GM18502 (cell line): ENCODE measurements at regions not wholly inside any gene's neighbourhood (a gene's known extent, or its start where the extent isn't known, plus 50 kb on each side); places are given as distances from the start of the nearest gene placed in this dataset.

Experiments used
- ATAC-seq: cut with Tn5 transposase; IDR thresholded peaks from one replicate; pipeline ENCODE4 v1.9.1; 2021; ENCODE audit warnings: mild to moderate bottlenecking; ENCODE audit not compliant: unreplicated experiment, poor library complexity

DNA sequence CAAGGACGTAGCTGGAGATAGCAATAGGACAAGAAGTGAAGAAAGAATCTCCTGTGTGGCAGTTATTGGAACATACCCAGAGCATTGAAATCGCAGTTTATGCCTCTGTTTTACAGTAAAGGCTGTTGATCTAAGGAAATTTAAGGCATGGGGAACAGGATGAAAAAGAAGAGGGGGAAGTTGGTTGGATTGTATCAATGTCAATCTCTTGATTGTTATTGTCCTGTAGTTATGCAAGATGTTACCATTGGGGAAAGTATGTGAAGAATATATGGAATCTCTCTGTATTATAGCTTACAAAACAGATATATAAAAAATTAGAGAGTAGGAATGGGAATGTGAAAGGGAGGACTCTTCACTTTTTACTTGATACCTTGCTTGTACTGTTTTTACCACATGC is 195.6 kb upstream of the NREP start:
- no peak for ATAC-seq

DNA sequence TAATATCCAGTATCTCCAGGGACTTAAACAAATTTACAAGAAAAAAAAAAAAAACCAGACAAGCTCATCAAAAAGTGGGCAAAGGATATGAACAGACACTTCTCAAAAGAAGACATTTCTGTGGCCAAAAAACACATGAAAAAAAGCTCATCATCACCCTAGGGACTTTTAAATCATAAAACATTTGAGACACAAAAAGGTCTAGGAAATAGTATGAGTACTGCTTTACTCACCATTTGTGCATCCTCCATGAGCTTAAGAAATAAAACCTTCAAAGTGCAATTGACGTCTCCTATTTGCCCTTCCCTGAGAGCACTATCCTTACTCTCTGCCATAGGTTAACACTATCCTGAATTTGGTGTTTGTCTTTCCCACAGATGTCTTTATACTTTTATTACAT is 193.7 kb upstream of the NREP start:
- no peak for ATAC-seq

DNA sequence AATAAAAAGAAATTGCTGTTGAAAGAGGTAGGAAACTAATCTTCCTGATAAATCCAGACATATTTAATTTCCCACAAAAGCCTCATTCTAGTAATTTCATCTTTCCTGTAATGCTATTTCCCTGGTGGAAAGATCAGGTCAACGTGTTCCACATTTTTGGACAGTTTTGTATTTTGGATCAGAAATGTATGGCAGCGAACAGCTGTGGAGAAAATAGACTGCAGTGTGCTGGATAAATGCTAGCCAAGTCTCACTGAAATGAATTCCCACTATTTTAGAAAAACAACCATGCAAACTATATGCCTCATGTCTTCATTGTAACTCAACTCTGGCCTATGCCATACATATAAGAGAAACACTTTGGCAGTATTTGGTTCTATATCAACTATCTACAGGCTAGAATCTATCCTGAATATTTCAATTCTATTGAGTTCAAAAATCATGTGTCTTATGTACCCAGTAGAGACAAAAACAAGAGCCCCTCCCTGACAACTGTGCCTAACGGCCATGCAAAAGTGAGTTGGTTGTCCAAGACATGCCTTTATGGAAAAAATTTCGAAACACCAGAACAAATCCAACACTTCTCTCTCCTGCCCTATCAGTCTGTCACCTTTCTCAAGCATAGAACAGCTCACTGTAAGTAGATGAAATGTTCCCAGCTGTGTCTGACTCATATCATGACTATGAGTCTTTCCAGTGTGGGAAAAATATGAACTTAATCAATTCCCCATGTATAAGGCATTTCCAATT is 191.3 kb upstream of the NREP start:
- ATAC-seq, result no peak

DNA sequence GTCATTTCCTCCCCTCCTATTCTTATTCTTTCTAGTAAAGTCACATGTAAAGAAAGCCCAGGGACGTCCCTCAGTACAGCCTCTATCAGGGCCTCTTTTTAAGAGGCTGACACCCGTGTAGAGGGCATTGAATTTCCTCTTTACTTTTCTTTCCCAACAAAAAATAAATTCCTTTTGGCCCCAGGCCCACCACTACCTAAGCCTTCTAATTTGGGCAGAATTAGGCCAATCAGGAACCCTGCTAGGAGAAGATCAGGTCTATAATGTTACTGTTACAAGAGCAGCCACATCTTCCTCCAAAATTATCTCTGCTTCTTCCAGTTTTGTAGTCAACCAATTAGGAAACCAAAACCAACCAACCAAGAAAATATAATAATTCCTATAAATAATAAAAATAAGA is 189.6 kb upstream of the NREP start:
- no peak for ATAC-seq

DNA sequence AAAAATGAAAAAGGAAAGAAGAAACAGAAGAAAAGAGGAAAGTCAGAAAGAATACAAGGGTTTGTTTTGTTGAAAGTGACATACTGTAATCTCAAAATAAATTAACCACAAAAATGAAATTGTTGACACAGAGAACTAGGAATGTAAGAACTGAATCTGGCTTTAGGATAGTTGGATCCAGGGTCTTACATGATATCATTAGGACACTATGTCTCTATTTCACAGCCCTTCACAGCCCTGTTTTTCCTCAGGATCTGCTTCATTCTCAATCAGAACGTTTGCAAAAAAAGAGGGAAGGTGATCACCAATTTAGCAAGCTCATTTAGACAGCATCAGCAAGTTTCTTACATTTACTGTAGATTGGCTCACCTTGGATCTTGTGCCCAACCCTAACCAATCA is 188.5 kb upstream of the NREP start:
- no peak for ATAC-seq

DNA sequence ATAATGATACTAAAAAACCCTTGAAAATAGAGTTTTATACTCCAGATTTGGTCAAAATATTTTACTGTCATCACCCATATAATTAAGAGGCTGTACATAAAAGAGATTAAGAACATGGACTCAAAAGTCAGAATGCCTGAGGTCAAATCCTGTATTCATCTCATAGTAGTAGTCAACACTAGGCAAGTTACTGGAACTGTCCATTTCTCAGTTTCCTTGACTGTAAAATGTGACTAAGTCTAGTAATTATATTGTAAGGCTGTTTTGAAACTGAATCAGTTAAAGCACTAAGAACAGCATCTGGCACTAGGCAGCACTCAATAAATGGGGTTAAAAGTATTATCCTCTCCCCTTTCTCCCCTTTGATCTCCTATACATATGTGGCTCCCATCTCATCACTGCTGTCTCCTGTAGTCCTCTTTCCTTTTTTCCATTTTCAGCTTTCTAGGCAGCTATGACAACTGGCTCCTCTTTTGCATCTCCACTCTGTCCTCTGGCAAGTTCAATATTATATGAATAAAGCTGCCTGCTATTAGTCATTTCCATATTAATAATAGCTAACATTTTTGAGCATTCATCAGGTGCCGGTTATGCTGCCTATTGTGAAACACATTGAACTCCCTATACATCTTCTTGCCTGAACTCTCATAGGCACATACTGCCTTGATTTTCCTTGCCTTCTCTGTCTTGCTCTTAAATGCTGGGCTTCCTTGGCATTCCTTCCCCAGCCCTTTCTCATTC is 185.8 kb upstream of the NREP start:
- no peak for ATAC-seq

DNA sequence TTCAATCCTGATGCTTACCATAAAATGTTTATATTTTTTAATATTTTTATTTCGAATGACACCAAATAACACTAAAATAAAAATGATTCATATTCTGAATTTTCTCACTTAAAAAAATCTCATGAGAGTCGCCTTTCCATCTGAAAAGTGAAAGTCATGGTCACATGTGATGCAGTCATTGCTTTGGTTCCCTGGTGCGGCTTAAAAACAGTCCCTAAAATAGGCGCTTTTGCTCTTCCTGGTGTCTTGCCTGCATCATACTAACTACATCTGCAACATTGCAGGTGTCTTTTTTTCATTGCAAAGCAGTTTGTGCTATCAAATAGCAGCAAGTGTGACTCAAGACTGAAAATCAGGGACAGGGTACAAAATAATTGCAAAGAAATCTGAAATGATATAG is 185.2 kb upstream of the NREP start:
- no peak for ATAC-seq

DNA sequence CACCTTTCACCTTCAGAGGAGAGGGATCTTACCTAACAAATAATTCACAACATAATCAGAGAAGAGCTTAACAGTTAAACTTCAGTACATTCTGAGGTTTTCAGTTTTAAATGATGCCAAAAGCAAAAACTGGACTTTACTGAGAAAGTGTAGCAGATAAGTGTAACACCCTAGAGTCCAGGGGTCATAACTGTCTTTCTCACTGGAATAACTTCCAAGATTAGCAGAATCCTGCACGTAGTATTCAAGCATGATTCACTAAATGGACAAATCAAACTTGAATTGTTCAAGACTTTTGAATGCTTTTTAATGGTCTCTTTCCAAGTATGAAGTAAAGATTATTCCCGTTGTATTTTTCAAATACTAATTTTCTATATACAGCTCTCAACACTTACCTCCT is 180.1 kb upstream of the NREP start:
- no peak for ATAC-seq

DNA sequence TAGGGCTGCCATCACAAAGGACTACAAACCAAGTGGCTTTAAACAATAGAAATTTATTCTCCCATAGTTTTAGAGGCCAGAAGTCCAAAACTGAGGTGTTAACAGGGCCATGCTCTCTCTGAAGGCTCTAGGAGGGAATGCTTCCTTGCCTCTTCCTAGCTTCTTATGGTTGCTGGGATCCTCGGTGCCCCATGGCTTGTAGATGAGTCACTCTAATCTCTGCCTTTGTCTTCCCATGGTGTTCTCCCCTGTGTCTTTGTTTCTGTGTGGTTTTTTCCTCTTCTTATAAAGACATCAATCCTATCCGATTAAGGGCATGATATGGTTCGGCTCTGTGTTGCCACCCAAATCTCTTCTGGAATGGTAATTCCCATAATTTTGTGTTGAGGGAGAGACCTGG is 178.8 kb upstream of the NREP start:
- no peak for ATAC-seq

DNA sequence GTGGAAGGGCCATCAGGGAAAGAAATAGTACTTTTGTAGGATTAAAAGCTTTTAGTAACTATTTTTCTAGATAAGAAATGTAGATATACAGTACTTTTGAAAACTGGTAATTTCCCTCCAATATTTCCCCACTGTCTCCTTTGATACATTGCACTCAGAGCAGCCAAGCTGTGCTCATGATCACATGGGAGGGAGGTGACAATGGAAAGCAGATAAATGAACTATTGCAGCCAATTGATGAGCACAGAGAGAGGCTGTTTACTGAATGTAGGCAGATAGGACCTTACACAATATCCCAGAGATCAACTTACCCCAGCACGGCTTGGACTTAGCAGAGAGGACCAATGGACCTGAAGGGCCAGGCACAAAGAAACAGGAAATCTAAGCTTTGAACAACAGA is 178.0 kb upstream of the NREP start:
- no peak for ATAC-seq

DNA sequence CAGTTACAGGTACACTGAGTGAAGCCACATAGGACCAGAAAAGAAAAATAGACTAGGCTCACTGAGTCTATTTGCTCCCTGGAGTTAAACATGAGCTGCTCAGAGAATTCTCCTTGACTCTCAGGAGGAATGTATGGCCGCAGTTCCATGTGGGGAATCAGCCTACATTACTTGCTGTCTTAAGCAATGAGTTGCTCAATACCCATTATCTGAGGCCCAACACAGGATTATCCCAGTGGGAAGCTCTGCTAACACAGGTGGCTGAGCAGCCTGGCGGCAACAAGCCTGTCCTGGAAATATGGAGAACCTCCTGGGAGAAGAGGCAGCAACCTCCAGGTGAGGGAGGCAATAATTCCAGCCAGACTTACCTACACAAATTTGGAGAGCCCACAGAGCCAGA is 177.5 kb upstream of the NREP start:
- no peak for ATAC-seq

DNA sequence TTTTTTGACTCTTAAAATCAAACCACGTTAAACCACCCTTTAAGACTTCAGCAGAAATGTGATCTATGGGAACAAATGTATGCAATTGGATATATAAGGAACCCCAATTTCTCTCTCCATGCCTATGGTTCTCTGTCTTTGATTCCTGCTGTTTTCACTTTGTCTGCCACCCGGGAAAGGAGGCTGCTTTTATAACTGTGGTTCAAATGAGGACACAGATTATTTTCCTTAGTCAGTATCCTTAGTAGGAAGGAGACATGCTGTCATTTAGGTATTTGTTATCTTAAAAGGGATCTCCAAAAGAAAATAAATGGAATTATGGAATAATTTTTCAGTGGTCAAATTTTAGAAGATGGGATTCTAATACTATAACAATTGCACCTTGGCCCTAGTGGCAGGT is 176.1 kb upstream of the NREP start:
- no peak for ATAC-seq

DNA sequence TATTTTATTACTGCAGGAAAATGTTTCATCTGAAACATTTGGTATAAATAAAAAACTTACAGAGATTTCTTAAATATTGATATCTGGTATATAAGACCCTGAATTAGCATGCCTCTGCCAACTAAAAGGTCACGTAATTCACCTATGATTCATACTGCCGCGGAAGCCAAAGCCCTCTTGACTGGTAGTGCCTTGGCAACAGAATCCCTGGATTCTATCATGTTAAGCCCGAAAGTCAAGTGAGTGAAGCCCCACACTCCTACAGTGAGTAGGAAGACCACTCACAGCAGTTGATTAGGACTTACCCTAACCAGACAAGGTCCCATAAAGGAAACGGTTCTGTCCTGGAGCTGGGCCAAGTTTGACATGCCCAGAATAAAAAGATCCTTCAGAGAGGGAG is 175.6 kb upstream of the NREP start:
- ATAC-seq, result no peak

DNA sequence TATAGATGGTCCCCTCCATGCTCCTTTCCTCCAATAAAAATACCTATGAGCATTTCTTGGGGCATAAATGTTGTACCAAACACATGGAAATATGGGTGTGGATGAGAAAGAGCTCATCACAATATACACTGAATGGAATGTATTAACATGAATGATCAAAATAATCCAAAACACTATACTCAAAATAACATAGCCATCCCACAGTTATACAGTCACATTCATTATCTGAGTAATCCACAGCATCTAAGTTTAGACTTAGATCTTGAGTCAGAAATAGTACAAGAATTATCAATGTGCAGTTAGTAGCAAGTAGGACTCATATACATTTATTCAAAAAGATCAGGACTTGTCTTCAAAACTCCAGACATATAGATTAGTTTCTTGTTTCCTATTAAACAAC is 175.2 kb upstream of the NREP start:
- ATAC-seq, result no peak

DNA sequence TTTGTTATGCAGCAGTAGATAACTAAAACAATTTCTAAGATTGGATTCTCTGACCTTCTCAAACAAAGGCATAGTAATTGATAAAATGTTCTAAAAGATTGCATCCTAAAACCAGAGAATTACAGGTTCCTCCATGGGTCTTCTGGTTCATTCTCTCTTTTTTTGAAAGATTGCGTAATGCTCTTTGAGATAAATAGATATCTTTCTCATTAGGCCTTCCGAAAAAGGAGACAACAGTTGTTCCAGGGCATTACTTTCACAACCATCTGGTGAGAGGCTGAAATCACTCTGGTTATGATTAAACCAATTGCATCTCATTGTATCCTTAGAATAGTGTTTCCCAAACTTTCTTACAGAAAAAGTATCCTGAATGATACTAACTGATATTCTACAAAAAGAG is 174.7 kb upstream of the NREP start:
- ATAC-seq, result no peak

DNA sequence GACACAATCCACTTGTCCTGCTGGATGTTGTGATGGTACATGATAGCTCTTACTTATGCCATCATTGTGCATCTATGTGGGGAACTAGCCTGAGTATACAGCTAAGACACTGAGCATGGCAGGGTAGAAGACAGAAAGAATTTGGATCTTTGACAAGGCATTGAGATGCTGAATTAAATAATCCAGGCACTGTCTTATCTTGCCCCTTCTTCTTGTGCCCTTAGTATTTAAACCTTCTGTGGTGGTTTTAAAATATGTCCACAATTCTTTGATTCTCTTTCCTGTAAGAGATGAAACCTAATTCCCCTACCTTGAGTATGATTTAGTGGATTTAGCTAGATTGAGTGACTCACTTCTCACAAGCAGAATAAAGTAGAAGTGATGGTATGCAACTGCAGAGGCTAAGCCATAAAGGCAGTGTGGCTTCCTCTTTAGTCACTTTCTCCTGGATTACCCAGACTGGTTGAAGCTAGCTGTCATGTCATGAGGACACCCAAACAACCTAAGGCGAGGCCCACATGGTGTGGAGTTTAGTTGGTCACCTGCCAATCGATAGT is 174.0 kb upstream of the NREP start:
- no peak for ATAC-seq

DNA sequence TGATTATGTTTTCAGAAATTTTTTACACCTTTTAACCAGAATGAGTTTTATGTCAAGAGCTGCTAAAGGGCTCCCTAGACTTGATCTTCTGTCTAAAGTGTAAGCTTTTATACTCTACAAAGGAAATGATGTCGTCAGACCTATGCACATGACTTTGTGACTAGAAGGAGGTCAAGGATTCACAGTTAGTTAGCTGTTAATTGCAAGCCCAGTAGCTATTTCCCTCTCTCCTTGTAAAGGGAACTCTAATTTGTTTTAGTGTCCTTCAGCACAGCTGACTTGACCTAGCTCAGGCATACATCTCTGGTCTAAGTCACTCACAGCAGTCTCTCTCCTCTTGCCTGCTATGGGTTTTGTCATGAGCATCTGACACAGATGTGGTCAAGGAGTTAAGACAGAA is 173.5 kb upstream of the NREP start:
- ATAC-seq, result no peak

DNA sequence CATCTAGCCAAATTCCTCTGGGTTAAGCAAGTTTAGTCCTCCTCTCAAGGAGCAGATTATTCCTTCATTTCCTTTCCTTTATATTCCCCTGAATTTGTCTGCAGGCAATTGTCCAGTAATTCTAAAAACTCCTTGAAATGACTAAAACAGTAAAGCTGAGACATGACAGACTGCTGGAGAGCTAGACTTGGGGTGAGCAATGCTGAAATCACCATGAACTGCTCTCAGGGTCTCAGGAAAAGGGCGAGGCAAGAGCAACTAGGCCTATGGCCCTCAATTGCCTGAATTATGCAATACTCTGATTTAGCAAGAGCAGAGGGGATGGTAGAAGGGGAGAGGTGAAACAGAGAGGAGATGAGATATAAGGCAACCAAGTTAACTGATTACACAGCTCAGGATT is 172.9 kb upstream of the NREP start:
- ATAC-seq, result no peak

DNA sequence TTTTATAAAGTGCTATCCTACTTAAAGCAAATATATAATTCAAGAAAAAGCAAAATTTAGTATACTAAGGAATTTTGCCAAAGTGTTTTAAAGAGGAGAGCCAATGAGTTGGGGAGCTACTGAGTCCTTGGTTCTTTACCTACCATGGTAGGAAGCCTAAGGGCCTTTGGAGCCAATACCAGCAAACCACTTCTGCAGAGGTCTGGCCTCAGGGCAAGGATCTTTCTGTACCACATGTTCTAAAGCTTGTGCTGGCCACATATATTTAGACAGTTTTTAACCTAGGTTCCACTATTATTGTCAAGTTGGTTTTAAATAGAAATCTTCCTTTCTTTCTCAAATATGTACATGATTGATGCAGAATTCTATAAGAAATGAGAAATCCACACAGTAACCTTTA is 172.3 kb upstream of the NREP start:
- no peak for ATAC-seq

DNA sequence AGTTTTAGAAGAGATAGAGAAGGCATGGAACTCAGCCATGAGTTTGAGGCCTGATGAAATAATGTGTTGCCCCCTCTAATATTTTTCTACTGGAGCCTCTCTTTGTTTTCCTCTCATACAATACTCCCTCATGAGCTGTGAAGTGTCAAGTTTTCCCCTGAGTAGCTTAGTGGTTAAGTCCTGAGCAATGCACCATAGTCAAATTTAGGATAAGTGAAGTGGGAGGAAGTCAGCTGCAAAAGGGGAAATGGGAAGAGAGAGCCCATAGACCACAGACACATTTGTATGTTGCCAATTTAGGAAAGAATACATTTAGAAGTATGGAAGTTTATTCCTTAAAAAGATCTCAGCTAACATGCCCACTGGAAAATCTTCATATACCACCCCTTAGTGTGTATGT is 171.5 kb upstream of the NREP start:
- no peak for ATAC-seq

DNA sequence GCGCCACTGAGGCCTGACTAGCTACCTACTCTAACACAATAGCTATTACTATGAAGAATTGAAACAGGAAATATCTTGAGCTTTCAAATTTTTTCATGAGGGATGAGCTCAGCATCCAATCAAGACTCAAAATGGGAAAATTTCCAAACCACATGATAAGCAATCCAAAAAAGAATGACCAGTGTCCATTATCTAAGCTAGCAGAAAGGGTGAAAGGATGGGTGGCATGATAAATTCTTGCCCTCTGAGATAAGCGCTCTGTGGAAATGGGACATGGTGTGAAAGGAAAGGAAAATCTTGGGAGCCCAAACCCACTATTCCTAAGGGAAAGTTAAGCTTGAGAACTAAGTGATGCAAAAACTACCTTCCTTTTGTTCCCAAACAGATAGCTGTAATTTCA is 170.2 kb upstream of the NREP start:
- no peak for ATAC-seq

DNA sequence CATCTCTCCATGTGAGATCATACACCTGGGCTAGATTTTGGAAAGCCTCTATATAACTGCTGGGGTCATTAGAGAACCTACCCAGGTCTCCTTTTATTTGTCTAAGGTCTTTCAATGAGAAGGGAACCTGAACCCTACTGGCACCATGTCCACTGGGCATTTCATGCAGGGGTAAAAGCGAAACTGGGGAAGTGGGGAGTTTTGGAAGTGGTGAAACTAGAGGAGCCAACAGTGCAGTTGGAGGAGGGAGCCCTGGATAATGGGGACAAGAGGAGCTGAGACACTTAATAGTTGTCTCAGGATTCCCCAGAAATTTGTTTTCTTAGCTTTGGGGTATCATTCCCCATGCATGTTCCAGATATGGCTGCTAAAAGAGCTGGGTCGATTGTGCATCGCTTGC is 169.0 kb upstream of the NREP start:
- no peak for ATAC-seq
